Right lobe of liver (tissue), 6 donors: ENCODE measurements at regions not wholly inside any gene's neighbourhood (a gene's known extent, or its start where the extent isn't known, plus 50 kb on each side); places are given as distances from the start of the nearest gene placed in this dataset.

Experiments used
- ATAC-seq, 4 donors: fragments of 200-7000 bp; cut with Tn5 transposase; one replicate each; pipeline ENCODE4 v1.9.1; 2020; ENCODE audit warnings: mild to moderate bottlenecking in 4 of 4, moderate library complexity in 4 of 4
- DNase-seq, 3 donors: peaks; one replicate each; pipeline ENCODE4 v3.0.0-alpha.2; 2020
- H3K27ac ChIP-seq, 3 donors: fragments of 200-600 bp; one replicate each; pipeline ENCODE4 v1.8.0; 2022
- H3K27me3 ChIP-seq, 2 donors: fragments of 200-600 bp; one replicate each; pipeline ENCODE4 v1.8.0; 2022
- H3K36me3 ChIP-seq, 4 donors: fragments of 200-600 bp; sonication (generic) in 1 of 4; one replicate each; pipeline versions ENCODE4 v1.5.1 to v1.8.0; 2017 to 2022; ENCODE audit warnings: control low read depth in 1 of 4
- H3K4me1 ChIP-seq, 4 donors: fragments of 200-600 bp; sonication (generic) in 1 of 4; one replicate each; pipeline versions ENCODE4 v1.5.1 to v1.8.0; 2017 to 2022; ENCODE audit warnings: control low read depth in 1 of 4
- H3K4me3 ChIP-seq, 3 donors: fragments of 200-600 bp; one replicate each; pipeline ENCODE4 v1.8.0; 2022
- H3K9me3 ChIP-seq, 4 donors: fragments of 200-600 bp; sonication (generic) in 1 of 4; one replicate each; pipeline versions ENCODE4 v1.5.1 to v1.8.0; 2017 to 2022; ENCODE audit warnings: control low read depth in 1 of 4
- CTCF ChIP-seq, 4 donors: fragments of 200-600 bp in 3 of 4; fragments of 450-650 bp in 1 of 4; IDR thresholded peaks; one replicate each; pipeline versions ENCODE4 v1.5.1 to v1.8.0; 2016 to 2022; ENCODE audit warnings: antibody characterized with exemption in 4 of 4, mild to moderate bottlenecking in 2 of 4
- POLR2A ChIP-seq: fragments of 450-650 bp; IDR thresholded peaks from one replicate; pipeline ENCODE4 v1.6.1; 2017; ENCODE audit warnings: antibody characterized with exemption, mild to moderate bottlenecking
- WGBS: methylation state at CpG from one replicate; pipeline ENCODE4 v1.1.6; 2018; ENCODE audit warnings: low coverage, low lambda C conversion rate; ENCODE audit not compliant: insufficient coverage; ENCODE audit errors: missing lambda C conversion rate; 5-methylcytosine and 5-hydroxymethylcytosine counted together
- intact Hi-C, 2 donors: fragments of 100-400 bp; cut with DNase I; formaldehyde crosslinking; loops; one replicate each; pipeline versions ENCODE4 v1.11.2 to v1.14.1; 2022
- donor health status: DM: no; HTN: yes; CAD: no.
- donor health status: DM: no; HTN: no; CAD: no.
- donor health status: DM: no; HTN: no; CAD: no.
- donor health status: DM: no; HTN: yes; CAD: no.
- donor health status: DM: no; HTN: yes; CAD: no.

GRCh38 chr22:46039535-46039934, 62.6 kb upstream of the WNT7B start:
- H3K4me1 ChIP-seq: peaks cover 0 to 24% (median 7%) of the 10 kb centered on the region in 4 donors
- TF ChIP-seq POLR2A (no peak), CTCF (IDR thresholded peaks at IDR 0.05) (no peak)
- H3K4me3 ChIP-seq: no peak overlapping the region
- H3K9me3 ChIP-seq: no peaks in the 10 kb centered on the region
- H3K36me3 ChIP-seq: no peaks in the 10 kb centered on the region
- DNase-seq (no peak), ATAC-seq (no peak)
- no peaks in the 10 kb centered on the region for H3K27me3 ChIP-seq
- no peak overlapping the region for H3K27ac ChIP-seq
- WGBS: 62% methylated on average over 6 of the region's 6 CpGs
- intact Hi-C loops: no loop called here

DNA sequence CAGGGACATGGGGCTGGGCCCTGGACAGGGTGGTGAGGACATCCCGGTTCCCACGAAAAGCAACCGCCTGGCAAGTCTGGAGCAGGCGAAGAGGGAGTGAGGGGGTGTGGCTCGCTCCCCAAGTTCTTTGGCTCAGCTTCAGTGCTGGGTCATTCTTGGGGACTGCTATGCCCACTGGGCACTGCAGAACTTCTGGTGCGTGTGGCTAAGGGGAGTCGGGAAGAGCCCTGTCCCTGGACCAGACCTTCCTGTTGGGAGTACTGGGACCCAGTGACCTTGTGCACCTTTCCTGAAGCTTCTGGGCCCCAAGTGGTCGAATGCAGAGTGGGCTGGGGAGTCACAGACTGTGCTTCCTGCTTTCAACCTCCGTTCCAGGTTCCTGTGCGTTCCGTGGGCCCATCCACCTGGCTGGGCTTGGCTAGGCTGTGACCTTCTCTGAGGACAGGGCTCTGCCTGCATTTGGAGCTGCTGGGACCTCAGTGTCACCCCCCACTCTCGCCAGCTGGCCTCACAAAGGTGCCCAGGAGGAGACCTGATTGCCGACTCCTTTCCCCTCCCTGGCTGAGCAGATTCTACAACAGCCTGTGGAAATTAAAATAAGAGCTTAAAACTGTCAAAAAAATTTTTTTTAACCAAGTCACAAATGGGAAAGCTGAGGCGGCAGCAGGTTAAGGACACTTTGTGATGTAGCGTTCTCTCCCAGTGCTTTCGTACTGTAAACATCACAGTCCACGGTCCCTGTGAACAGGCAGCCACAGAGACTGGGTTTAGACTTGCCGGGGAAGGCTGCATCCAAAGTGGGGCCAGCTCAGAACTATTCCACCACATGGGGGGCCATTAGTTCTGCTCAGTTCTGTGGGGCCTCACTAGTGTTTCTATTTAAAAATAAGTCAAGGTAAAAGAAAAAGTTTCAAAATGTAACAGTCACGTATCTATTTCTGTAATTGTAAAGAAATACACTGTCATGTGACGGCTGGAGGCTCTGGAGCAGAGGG, 63.8 kb upstream of the WNT7B start:
- 85% methylated on average over 15 of the region's 20 CpGs for WGBS
- H3K27me3 ChIP-seq: no peaks in the 10 kb centered on the region
- ATAC-seq (no peak), DNase-seq (peak in 2 of 3 donors; percentile 23 to 33)
- H3K4me3 ChIP-seq: no peak overlapping the region
- intact Hi-C loops: no loop called here
- no peaks in the 10 kb centered on the region for H3K9me3 ChIP-seq
- no peaks in the 10 kb centered on the region for H3K36me3 ChIP-seq
- TF ChIP-seq CTCF (IDR thresholded peaks at IDR 0.05) (no peak), POLR2A (no peak)
- H3K4me1 ChIP-seq: peaks cover 0 to 23% (median 6%) of the 10 kb centered on the region in 4 donors
- H3K27ac ChIP-seq: no peak overlapping the region

DNA sequence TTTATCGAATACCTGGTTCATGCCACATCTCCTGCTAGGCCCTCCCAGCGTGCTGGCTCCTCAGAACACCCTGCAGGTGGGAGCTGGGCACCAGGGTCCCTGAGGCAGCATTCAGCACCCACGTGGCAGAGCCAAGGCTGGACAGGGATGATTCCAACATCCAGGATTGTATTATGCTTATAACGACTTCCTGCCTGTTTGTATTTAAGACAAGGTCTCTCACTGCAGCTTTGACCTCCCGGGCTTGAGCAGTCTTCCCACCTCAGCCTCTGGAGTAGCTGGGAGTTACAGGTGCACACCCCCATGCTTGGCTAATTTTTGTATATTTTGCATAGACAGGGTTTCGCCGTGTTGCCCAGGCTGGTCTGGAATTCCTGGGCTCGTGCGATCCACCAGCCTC, 64.7 kb upstream of the WNT7B start:
- WGBS: 83% methylated on average over 7 of the region's 9 CpGs
- Histone ChIP-seq H3K9me3 (no peaks in the 10 kb centered on the region), H3K36me3 (no peaks in the 10 kb centered on the region), H3K27me3 (no peaks in the 10 kb centered on the region), H3K27ac (no peak overlapping the region), H3K4me3 (no peak overlapping the region), H3K4me1 (peaks cover 0 to 28% (median 12%) of the 10 kb centered on the region in 4 donors)
- DNase-seq (peak in 2 of 3 donors; percentile 34 to 39), ATAC-seq (no peak)
- no peak for TF ChIP-seq CTCF (IDR thresholded peaks at IDR 0.05)
- TF ChIP-seq POLR2A: no peak
- intact Hi-C loops: no loop called here

DNA sequence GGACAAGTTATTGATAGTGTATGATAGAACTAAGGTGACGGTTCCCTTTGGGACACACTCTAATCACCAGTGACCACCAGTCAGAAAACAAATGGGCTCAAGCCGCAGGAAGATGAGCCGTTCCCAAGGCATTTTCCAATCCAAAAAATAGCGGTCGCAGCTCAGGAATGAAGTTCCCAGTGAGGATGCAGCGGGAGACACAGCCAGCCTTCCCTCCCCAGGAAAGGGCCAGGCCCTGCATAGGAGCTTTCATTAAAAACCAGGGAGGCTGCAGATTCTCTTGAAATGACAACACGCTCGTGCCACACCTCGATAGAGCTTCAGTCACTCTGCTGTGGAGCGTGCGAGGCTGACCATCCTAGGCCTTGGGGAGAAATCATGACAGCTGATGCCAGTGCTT, 65.8 kb upstream of the WNT7B start:
- peak overlapping the region; percentile 24 to 94 (median 89) for H3K27ac ChIP-seq
- H3K9me3 ChIP-seq: no peaks in the 10 kb centered on the region
- 91% methylated on average over 8 of the region's 11 CpGs for WGBS
- no peaks in the 10 kb centered on the region for H3K36me3 ChIP-seq
- H3K4me1 ChIP-seq: peaks cover 0 to 34% (median 17%) of the 10 kb centered on the region in 4 donors
- no peak overlapping the region for H3K4me3 ChIP-seq
- no peaks in the 10 kb centered on the region for H3K27me3 ChIP-seq
- ATAC-seq (no peak), DNase-seq (peak in 1 of 3 donors; percentile 29)
- TF ChIP-seq POLR2A (no peak), CTCF (IDR thresholded peaks at IDR 0.05) (no peak)
- intact Hi-C loops: no loop called here
